Hepatocyte (in vitro differentiated cells): ENCODE measurements at regions not wholly inside any gene's neighbourhood (a gene's known extent, or its start where the extent isn't known, plus 50 kb on each side); places are given as distances from the start of the nearest gene placed in this dataset.

Experiments used
- DNase-seq: peaks from one replicate; pipeline ENCODE4 v3.0.0-alpha.2; 2016; ENCODE audit warnings: low spot score
- H2AFZ ChIP-seq: fragments of 200-600 bp; sonication (generic); 2 replicates; pipeline ENCODE4 v1.6.0; 2016; ENCODE audit warnings: antibody characterized with exemption, mild to moderate bottlenecking
- H3K27ac ChIP-seq: fragments of 200-600 bp; sonication (generic); 2 replicates; pipeline ENCODE4 v1.5.1; 2016; ENCODE audit warnings: mild to moderate bottlenecking
- H3K27me3 ChIP-seq: fragments of 200-600 bp; sonication (generic); 2 replicates; pipeline ENCODE4 v1.6.1; 2016
- H3K36me3 ChIP-seq: fragments of 200-600 bp; sonication (generic); replicated peaks from 2 replicates; pipeline ENCODE4 v1.5.1; 2016; ENCODE audit warnings: low read depth; ENCODE audit not compliant: insufficient read depth
- H3K4me1 ChIP-seq: fragments of 200-600 bp; sonication (generic); 2 replicates; pipeline ENCODE4 v1.5.1; 2016; ENCODE audit warnings: mild to moderate bottlenecking, moderate library complexity; ENCODE audit not compliant: insufficient read depth
- H3K4me2 ChIP-seq: fragments of 200-600 bp; sonication (generic); 2 replicates; pipeline ENCODE4 v1.6.0; 2016
- H3K4me3 ChIP-seq: fragments of 200-600 bp; sonication (generic); 2 replicates; pipeline ENCODE4 v1.5.1; 2016; ENCODE audit warnings: mild to moderate bottlenecking
- H3K79me2 ChIP-seq: fragments of 200-600 bp; sonication (generic); 2 replicates; pipeline ENCODE4 v1.6.0; 2017; ENCODE audit warnings: mild to moderate bottlenecking
- H3K9me2 ChIP-seq: fragments of 200-600 bp; sonication (generic); replicated peaks from 2 replicates; pipeline ENCODE4 v1.6.0; 2017; ENCODE audit warnings: mild to moderate bottlenecking; ENCODE audit not compliant: insufficient read depth
- H3K9me3 ChIP-seq: fragments of 200-600 bp; sonication (generic); 2 replicates; pipeline ENCODE4 v1.5.1; 2016; ENCODE audit warnings: low read depth, mild to moderate bottlenecking
- H4K20me1 ChIP-seq: fragments of 200-600 bp; sonication (generic); 2 replicates; pipeline ENCODE4 v1.6.0; 2016; ENCODE audit warnings: mild to moderate bottlenecking; ENCODE audit not compliant: insufficient read depth, poor library complexity, severe bottlenecking
- CTCF ChIP-seq: fragments of 200-600 bp; sonication (generic); IDR thresholded peaks from 2 replicates; pipeline ENCODE4 v1.5.1; 2016; ENCODE audit warnings: antibody characterized with exemption, mild to moderate bottlenecking; ENCODE audit not compliant: poor library complexity
- EZH2 ChIP-seq: fragments of 200-600 bp; sonication (generic); IDR thresholded peaks from 2 replicates; pipeline ENCODE4 v1.6.1; 2016; ENCODE audit warnings: antibody characterized with exemption, mild to moderate bottlenecking, borderline replicate concordance
- EZH2phosphoT487 ChIP-seq: fragments of 200-600 bp; sonication (generic); IDR thresholded peaks from one replicate; pipeline ENCODE4 v1.6.1; 2018; ENCODE audit warnings: antibody characterized with exemption, mild to moderate bottlenecking, low read depth, moderate library complexity; ENCODE audit not compliant: unreplicated experiment, severe bottlenecking
- WGBS: methylation state at CpG from one replicate; pipeline ENCODE4 v1.1.6; 2016; ENCODE audit warnings: low lambda C conversion rate; ENCODE audit errors: missing lambda C conversion rate; 5-methylcytosine and 5-hydroxymethylcytosine counted together

DNA sequence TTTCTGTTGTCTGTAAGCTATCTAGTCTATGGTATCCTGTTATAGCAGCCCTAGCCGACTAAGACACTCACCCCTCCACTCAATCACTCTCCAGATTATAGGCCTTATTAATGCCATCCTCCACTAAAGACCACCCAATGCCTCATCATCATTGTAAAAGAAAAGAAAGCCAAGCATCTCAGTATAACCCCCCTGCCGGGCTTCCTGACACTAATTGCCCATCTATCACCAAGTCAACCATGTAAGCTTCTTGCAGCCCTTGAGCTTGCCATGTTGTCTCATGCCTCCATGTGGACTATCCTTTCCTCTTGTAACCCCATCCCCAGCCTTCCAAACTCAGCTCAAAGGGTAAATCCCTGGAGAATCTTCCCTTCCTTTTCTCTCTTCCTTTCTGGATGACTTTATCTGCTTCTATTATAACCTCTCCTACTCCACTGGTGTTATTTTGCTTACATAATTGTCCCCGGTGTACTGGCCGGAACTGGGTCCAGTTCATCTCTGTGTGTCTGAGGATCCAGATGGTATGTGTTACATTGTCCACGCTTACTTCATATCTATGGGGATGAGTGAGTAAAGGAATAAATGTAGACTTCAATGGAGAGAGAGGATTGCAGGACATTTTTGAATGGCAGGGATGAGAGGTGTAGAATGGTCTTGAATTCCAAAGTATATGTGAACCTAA, 202.9 kb upstream of the SOX4 start:
- Histone ChIP-seq H2AFZ (no peak overlapping the region), H3K79me2 (no peaks in the 10 kb centered on the region), H3K9me2 (no peaks in the 10 kb centered on the region), H3K4me2 (no peak overlapping the region), H3K4me3 (no peak overlapping the region), H3K9me3 (no peaks in the 10 kb centered on the region), H3K36me3 (no peaks in the 10 kb centered on the region), H3K27me3 (no peaks in the 10 kb centered on the region), H3K27ac (no peak overlapping the region), H3K4me1 (no peaks in the 10 kb centered on the region), H4K20me1 (no peaks in the 10 kb centered on the region)
- WGBS, result 86% methylated on average over 5 of the region's 5 CpGs
- TF ChIP-seq CTCF (no peak), EZH2phosphoT487 (no peak), EZH2 (no peak)
- no peak for DNase-seq

GRCh38 chr6:21392177-21392576, 201.4 kb upstream of the SOX4 start:
- no peak for DNase-seq
- H3K4me1 ChIP-seq, result no peaks in the 10 kb centered on the region
- no peaks in the 10 kb centered on the region for H3K27me3 ChIP-seq
- H3K4me3 ChIP-seq, result no peak overlapping the region
- WGBS, result 91% methylated on average over 2 of the region's 2 CpGs
- H3K4me2 ChIP-seq, result no peak overlapping the region
- TF ChIP-seq EZH2phosphoT487 (no peak), EZH2 (no peak), CTCF (no peak)
- H3K27ac ChIP-seq, result no peak overlapping the region
- no peaks in the 10 kb centered on the region for H3K36me3 ChIP-seq
- H4K20me1 ChIP-seq, result no peaks in the 10 kb centered on the region
- H3K9me2 ChIP-seq, result no peaks in the 10 kb centered on the region
- H3K79me2 ChIP-seq, result no peaks in the 10 kb centered on the region
- no peaks in the 10 kb centered on the region for H3K9me3 ChIP-seq
- H2AFZ ChIP-seq, result no peak overlapping the region

GRCh38 chr6:21393441-21394165, 199.9 kb upstream of the SOX4 start:
- no peaks in the 10 kb centered on the region for H3K4me1 ChIP-seq
- no peak overlapping the region for H2AFZ ChIP-seq
- H3K9me2 ChIP-seq, result no peaks in the 10 kb centered on the region

More at GRCh38 chr6:21393441-21394165, 199.9 kb upstream of the SOX4 start:
- WGBS, result 59% methylated on average over 10 of the region's 10 CpGs
- no peak overlapping the region for H3K4me3 ChIP-seq
- no peaks in the 10 kb centered on the region for H3K36me3 ChIP-seq
- no peak for TF ChIP-seq EZH2phosphoT487
- TF ChIP-seq CTCF, result no peak
- TF ChIP-seq EZH2, result no peak
- H3K79me2 ChIP-seq, result no peaks in the 10 kb centered on the region
- H3K4me2 ChIP-seq, result no peak overlapping the region
- H3K27ac ChIP-seq, result no peak overlapping the region
- H3K9me3 ChIP-seq, result no peaks in the 10 kb centered on the region
- no peak for DNase-seq
- H3K27me3 ChIP-seq, result no peaks in the 10 kb centered on the region
- no peaks in the 10 kb centered on the region for H4K20me1 ChIP-seq
